HG03457 (cell line): ENCODE measurements at regions not wholly inside any gene's neighbourhood (a gene's known extent, or its start where the extent isn't known, plus 50 kb on each side); places are given as distances from the start of the nearest gene placed in this dataset.

Experiments used
- ATAC-seq: cut with Tn5 transposase; IDR thresholded peaks from one replicate; pipeline ENCODE4 v1.9.1; 2021; ENCODE audit warnings: moderate number of reproducible peaks; ENCODE audit not compliant: unreplicated experiment

DNA sequence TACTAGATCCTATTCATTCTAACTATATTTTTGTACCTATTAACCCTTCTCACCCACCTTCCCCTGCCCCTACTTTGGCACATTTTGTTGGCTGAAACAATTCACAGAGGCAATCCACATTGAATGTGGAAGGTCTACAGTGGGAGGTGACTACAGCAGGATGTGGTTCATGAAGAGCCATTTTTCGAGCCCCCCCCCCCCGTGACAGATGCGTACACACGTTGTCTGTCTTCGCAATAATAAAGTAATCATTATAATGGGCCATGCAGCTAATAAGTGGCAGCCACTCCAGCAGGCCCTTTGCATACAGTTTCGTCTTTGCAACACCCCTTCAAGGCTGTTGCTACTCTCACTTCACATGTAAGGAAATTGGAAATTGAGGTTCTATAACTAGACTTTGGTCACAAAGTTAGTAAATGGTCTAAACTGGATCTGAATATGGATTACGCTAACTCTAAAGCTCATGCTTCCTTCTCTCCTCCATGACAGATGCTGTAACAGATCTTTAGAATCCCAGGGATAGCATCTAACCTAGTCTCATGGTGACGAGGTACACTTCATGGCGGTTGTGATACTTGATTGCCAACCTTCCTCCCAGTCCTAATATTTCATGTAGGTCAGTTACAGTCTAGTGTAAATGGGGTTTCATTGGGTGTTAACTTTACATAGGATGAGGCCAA, 176.8 kb downstream of the MYCN start:
- ATAC-seq: no peak

- ATAC-seq: no peak
These were observed 175.8 kb downstream of the MYCN start for GRCh38 chr2:16115881-16116830.

GRCh38 chr2:16115291-16115690, 174.9 kb downstream of the MYCN start:
- no peak for ATAC-seq

DNA sequence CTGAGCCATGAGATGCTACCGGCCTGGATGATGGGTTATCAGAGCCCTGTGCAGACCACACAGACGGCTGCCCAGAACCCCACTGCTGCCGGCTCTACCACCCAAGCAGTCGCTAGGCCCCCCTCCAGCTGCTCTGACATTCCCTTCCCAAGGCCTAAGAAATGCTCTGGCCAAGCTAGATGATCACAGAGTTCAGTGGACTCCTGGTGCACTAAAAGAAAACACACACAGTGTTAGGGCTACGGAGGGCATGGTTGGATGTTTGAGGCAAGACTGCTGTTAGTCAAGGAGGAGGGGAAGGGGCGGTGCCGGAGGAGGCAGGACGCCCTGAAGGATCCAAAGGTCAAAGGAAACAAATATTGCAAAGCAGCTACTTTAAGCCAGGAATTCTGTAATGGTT, 174.5 kb downstream of the MYCN start:
- ATAC-seq: no peak

DNA sequence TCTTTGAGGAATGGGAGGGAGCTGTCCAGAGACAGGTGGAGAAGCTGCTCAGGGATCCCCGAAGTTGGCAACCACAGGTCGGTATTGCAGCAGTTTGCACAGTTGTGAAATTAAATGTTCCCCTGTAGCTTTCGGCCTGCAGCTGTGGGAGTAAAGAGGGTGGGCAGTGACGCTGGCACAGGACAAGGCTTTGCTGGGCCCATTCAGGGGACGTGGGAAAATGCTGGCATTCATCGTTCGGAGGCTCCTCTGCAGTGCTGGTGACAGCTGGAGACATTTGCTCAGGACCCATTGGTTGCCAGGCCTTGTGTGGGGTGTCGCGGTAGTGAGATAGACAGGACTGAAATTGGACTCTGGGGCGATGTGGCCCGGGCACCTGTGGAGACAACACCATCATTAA, 173.7 kb downstream of the MYCN start:
- ATAC-seq: no peak

DNA sequence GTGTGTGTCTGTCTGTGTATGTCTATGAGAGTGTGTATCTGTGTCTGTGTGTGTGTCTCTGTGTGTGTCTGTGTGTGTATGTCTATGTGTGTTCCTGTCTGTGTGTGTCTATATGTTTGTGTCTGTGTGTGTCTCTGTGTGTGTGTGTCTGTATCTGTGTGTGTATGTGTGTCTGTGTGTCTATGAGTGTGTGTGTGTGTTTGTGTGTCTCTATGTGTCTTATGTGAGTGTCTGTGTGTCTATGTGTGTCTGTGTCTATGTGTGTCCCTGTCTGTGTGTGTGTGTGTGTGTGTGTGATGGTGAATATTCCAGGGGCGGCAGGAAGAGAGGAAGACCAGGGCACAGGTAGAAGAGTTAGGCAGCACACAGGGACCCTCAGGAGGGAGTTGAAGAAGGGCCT, 173.2 kb downstream of the MYCN start:
- no peak for ATAC-seq

DNA sequence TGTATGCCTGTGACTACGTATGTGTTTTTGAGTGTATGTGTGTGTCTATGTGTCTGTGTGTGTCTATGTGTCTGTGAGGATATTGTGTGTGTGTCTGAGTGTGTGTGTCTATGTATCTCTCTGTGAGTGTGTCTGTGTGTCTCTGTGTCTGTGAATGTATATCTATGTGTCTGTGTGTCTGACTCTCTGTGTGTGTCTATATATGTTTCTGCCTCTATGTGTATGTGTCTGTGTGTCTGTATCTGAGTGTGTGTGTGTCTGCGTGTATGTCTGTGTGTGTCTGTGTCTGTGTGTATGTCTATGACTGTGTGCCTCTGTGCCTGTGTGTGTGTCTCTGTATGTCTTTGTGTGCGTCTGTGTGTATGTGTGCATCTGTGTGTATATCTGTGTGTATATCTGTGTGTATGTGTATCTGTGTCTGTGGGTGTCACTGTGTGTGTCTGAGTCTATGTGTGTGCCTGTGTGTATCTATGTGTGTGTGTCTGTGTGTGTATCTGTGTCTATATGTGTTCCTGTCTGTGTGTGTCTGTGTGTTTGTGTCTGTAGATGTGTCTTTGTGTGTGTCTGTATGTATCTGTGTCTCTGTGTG, 172.7 kb downstream of the MYCN start:
- ATAC-seq: no peak

DNA sequence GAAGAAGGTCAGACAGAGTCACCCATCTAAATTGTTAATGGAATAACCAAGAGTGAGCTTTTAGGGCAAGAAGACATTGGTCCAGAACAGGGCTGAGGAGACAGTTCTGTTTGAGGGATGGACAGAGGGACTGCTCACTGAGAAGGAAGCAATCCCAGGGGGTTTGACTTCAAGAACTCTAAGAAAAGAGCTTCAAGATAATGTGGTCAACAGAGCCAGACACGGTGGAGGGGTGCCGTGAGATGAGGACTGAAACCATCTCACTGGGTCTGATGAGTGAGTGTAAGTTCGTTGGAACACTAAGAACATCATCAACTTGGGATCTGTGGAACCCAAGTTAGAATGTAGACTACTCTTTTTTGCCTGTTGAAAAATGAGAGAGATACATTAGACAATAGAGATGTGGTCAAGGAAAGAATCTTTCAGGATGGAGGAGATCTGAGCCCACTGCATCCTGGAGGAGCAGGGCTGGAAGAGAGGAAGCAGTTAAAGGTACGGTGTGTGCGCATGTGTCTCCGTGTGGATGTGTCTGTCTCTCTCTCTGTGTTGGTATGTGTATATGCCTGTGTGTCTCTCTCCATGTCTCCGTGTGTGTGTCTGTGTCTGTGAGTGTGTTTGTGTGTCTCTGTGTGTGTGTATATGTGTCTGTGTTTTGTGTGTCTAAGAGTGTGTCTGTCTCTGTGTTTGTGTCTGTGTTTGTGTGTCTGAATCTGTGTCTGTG, 172.1 kb downstream of the MYCN start:
- ATAC-seq: no peak

DNA sequence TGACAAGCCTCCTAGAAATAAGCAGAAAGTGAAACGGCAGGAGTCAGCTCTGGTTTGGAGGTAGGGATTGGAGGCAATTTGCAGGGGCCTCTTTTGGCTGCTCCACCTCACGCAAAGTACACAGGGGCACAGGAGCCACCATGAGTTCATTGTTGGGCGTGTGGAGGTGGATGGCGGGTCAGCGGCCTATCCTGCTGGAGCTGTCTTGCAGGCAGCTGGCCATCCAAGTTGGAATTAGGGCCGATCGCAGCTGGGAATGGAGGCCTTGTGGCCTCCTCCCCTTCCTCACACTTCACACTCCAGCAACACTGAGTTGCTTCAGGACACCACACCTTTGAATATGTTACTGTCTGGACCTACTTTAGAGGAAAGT, 171.5 kb downstream of the MYCN start:
- ATAC-seq: no peak

- no peak for ATAC-seq
These were observed 169.5 kb downstream of the MYCN start for GRCh38 chr2:16109821-16110310.

- no peak for ATAC-seq
These were observed 169.0 kb downstream of the MYCN start for GRCh38 chr2:16109368-16109820.

GRCh38 chr2:16107246-16107645, 166.9 kb downstream of the MYCN start:
- no peak for ATAC-seq

DNA sequence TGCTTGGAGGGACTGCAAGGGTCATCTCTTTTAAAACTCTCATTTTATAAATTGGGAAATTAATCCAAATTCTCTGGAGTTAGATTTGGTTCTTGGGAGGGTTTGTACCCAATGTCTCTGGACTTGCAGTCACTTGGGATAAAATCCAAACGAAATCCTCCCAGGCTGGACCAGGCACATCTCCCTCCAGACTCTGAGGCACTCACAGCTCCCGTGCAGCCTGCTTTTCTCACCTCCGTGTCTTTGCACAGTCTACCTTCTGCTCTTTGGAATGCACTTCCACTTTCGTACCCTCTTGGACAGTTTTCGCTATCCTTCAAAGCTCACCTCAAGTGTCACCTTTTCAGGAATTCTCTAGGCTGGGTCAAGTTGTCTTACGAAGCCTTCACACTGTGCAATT, 166.3 kb downstream of the MYCN start:
- no peak for ATAC-seq

DNA sequence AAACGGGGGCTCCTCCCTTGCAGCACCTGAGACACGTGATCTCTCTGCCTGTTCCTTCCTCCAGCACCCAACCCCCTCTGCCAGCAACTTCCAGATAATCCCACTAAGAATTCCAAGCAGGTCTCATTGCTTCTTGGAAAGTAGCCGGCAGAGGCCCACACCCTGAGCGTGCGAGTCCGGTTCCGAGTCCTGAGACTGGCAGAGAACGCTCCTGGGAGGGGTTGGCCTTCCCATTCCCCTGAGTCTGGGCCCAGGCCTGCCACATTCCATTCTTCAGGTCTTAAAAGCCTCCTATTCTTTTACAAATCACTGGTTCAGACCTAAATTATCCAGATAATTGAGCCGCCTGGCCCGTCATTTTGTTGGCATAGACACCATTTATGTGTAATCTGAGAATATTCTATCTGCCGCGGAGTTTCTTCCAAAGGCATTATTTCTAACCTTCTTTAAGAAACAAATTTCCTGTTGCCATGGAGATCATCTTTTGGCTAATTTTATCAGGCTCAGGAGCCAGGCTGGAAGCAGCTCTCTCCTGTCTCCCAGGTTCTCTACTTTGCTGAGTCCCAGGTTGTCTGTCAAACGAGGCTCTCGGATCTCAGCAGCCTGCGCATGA, 165.4 kb downstream of the MYCN start:
- no peak for ATAC-seq

GRCh38 chr2:16104949-16105668, 164.8 kb downstream of the MYCN start:
- no peak for ATAC-seq

GRCh38 chr2:16104315-16104948, 164.1 kb downstream of the MYCN start:
- no peak for ATAC-seq

- ATAC-seq: no peak
These were observed 163.4 kb downstream of the MYCN start for GRCh38 chr2:16103614-16104314.

GRCh38 chr2:16102976-16103380, 162.6 kb downstream of the MYCN start:
- no peak for ATAC-seq
